HG03558 (cell line): ENCODE measurements at regions not wholly inside any gene's neighbourhood (a gene's known extent, or its start where the extent isn't known, plus 50 kb on each side); places are given as distances from the start of the nearest gene placed in this dataset.
"Not testable (repeated sequence)": the region's sequence is repeated elsewhere in the genome, so short reads cannot be mapped to it uniquely, and the experiment has no call there.

ENCODE experiments used
- ATAC-seq: cut with Tn5 transposase; IDR thresholded peaks from one replicate; pipeline ENCODE4 v1.9.1; 2021; ENCODE audit warnings: moderate number of reproducible peaks; ENCODE audit not compliant: unreplicated experiment; ENCODE audit errors: extremely low read depth

- no peak for ATAC-seq
Observed at GRCh38 chr15:45802140-45802539, 167.3 kb downstream of the SQOR start.

- ATAC-seq, result no peak
Observed at GRCh38 chr15:45804028-45804427, 169.2 kb downstream of the SQOR start.

GRCh38 chr15:45810201-45810600 lies 175.4 kb downstream of the SQOR start:
- ATAC-seq, result no peak

GRCh38 chr15:45812200-45812599 lies 177.4 kb downstream of the SQOR start:
- no peak for ATAC-seq

GRCh38 chr15:45817578-45817977 lies 182.7 kb downstream of the SQOR start:
- not testable (repeated sequence) for ATAC-seq

- no peak for ATAC-seq
Observed at GRCh38 chr15:45821390-45821789, 186.6 kb downstream of the SQOR start.

- not testable (repeated sequence) for ATAC-seq
Observed at GRCh38 chr15:45822968-45823367, 188.1 kb downstream of the SQOR start.

GRCh38 chr15:45827275-45827674 lies 192.4 kb downstream of the SQOR start:
- ATAC-seq, result no peak

- ATAC-seq, result no peak
Observed at GRCh38 chr15:45827766-45828165, 192.9 kb downstream of the SQOR start.

- ATAC-seq, result no peak
Observed at GRCh38 chr15:45829336-45830153, 194.7 kb downstream of the SQOR start.

- ATAC-seq, result no peak
Observed at GRCh38 chr15:45831787-45832186, 197.0 kb downstream of the SQOR start.

GRCh38 chr15:45834622-45835021 lies 199.8 kb downstream of the SQOR start:
- no peak for ATAC-seq

GRCh38 chr15:45842151-45842550 lies 207.3 kb downstream of the SQOR start:
- ATAC-seq, result no peak

GRCh38 chr15:45847645-45848044 lies 212.8 kb downstream of the SQOR start:
- ATAC-seq, result no peak

GRCh38 chr15:45849136-45849535 lies 214.3 kb downstream of the SQOR start:
- no peak for ATAC-seq

- ATAC-seq, result no peak
Observed at GRCh38 chr15:45854455-45855202, 219.8 kb downstream of the SQOR start.

GRCh38 chr15:45855210-45855906 lies 220.5 kb downstream of the SQOR start:
- ATAC-seq, result no peak

GRCh38 chr15:45855907-45856579 lies 221.2 kb downstream of the SQOR start:
- ATAC-seq, result no peak

- no peak for ATAC-seq
Observed at GRCh38 chr15:45857291-45857690, 222.5 kb downstream of the SQOR start.

- no peak for ATAC-seq
Observed at GRCh38 chr15:45858491-45858890, 223.7 kb downstream of the SQOR start.
